HEK293 (cell line): ENCODE measurements at regions not wholly inside any gene's neighbourhood (a gene's known extent, or its start where the extent isn't known, plus 50 kb on each side); places are given as distances from the start of the nearest gene placed in this dataset.

Experiments used
- CTCF ChIA-PET: fragments of 350-600 bp; formaldehyde crosslinking; extraction: SDS; loops from one replicate; lab custom pipeline; 2021; ENCODE audit warnings: antibody characterized with exemption; lab: Yijun Ruan, JAX
- POLR2A ChIA-PET: fragments of 300-600 bp; formaldehyde crosslinking; extraction: SDS; loops from one replicate; lab custom pipeline; 2020; ENCODE audit warnings: antibody characterized with exemption, inconsistent platforms; lab: Yijun Ruan, JAX
- H3K27ac ChIP-seq: fragments of 200-500 bp; sonication (Bioruptor generic); 2 replicates; pipeline ENCODE4 v1.5.1; 2014; ENCODE audit warnings: low read depth, low read length, control low read depth, inconsistent platforms; ENCODE audit errors: extremely low read depth
- H3K36me3 ChIP-seq, 2 experiments: fragments of 200-500 bp in 1 of 2; sonication (Bioruptor generic) in 1 of 2; 1 replicate in 1 of 2; 2 replicates in 1 of 2; pipeline ENCODE4 v1.5.1; 2014 to 2017; ENCODE audit warnings: inconsistent platforms in 2 of 2, low read length in 2 of 2; ENCODE audit not compliant: control insufficient read depth in 2 of 2, insufficient read depth in 1 of 2
- H3K4me1 ChIP-seq: fragments of 200-500 bp; sonication (Bioruptor generic); 2 replicates; pipeline ENCODE4 v1.5.1; 2014; ENCODE audit warnings: mild to moderate bottlenecking, low read length, inconsistent platforms; ENCODE audit not compliant: control insufficient read depth, insufficient read depth
- H3K4me3 ChIP-seq: 2 replicates; pipeline ENCODE4 v1.5.1; 2011; ENCODE audit warnings: low read depth, mild to moderate bottlenecking, control low read depth, low read length, moderate library complexity
- H3K9me3 ChIP-seq: fragments of 200-500 bp; sonication (Bioruptor generic); 2 replicates; pipeline ENCODE4 v1.5.1; 2014; ENCODE audit warnings: low read depth, low read length, inconsistent platforms; ENCODE audit not compliant: control insufficient read depth, insufficient read depth
- AEBP2 ChIP-seq: fragments of 450-650 bp; formaldehyde crosslinking; IDR thresholded peaks from 2 replicates; pipeline ENCODE4 v1.5.1; 2016; ENCODE audit warnings: missing biosample characterization, missing genetic modification characterization, borderline replicate concordance
- EGR2 ChIP-seq: fragments of 450-650 bp; formaldehyde crosslinking; IDR thresholded peaks from 2 replicates; pipeline ENCODE4 v1.5.1; 2016; ENCODE audit warnings: low read depth, missing biosample characterization, missing genetic modification characterization
- ELK4 ChIP-seq: IDR thresholded peaks from 2 replicates; pipeline ENCODE4 v1.6.1; 2011; ENCODE audit warnings: mild to moderate bottlenecking, low read depth, low read length, borderline replicate concordance
- FEZF1 ChIP-seq: fragments of 450-650 bp; formaldehyde crosslinking; IDR thresholded peaks from 2 replicates; pipeline ENCODE4 v1.5.1; 2016; ENCODE audit warnings: missing biosample characterization, missing genetic modification characterization
- KLF1 ChIP-seq: fragments of 450-650 bp; formaldehyde crosslinking; IDR thresholded peaks from 2 replicates; pipeline ENCODE4 v1.5.1; 2016; ENCODE audit warnings: missing biosample characterization, missing genetic modification characterization
- MZF1 ChIP-seq: fragments of 450-650 bp; formaldehyde crosslinking; IDR thresholded peaks from 2 replicates; pipeline ENCODE4 v1.5.1; 2017; ENCODE audit warnings: missing biosample characterization, missing genetic modification characterization, borderline replicate concordance
- PRDM1 ChIP-seq: fragments of 450-650 bp; formaldehyde crosslinking; IDR thresholded peaks from 2 replicates; pipeline ENCODE4; 2016; ENCODE audit warnings: missing biosample characterization, missing genetic modification characterization
- ZBTB1 ChIP-seq: fragments of 450-650 bp; formaldehyde crosslinking; IDR thresholded peaks from 2 replicates; pipeline ENCODE4 v1.5.1; 2016; ENCODE audit warnings: missing biosample characterization, missing genetic modification characterization
- ZBTB11 ChIP-seq: fragments of 450-650 bp; formaldehyde crosslinking; conservative IDR thresholded peaks from 2 replicates; pipeline ENCODE4 v1.5.1; 2016; ENCODE audit warnings: low read depth, missing biosample characterization, missing genetic modification characterization
- ZBTB6 ChIP-seq: fragments of 450-650 bp; formaldehyde crosslinking; IDR thresholded peaks from 2 replicates; pipeline ENCODE4 v1.5.1; 2017; ENCODE audit warnings: missing biosample characterization, missing genetic modification characterization
- ZFP41 ChIP-seq: fragments of 450-650 bp; formaldehyde crosslinking; IDR thresholded peaks from 2 replicates; pipeline ENCODE4 v1.5.1; 2016; ENCODE audit warnings: missing biosample characterization, missing genetic modification characterization, borderline replicate concordance
- ZIC2 ChIP-seq: fragments of 450-650 bp; formaldehyde crosslinking; IDR thresholded peaks from 2 replicates; pipeline ENCODE4 v1.5.1; 2016; ENCODE audit warnings: missing biosample characterization, missing genetic modification characterization
- ZNF155 ChIP-seq: fragments of 450-650 bp; formaldehyde crosslinking; IDR thresholded peaks from 2 replicates; pipeline ENCODE4 v1.5.1; 2016; ENCODE audit warnings: missing biosample characterization, missing genetic modification characterization
- ZNF157 ChIP-seq: fragments of 450-650 bp; formaldehyde crosslinking; IDR thresholded peaks from 2 replicates; pipeline ENCODE4 v1.5.1; 2016; ENCODE audit warnings: missing biosample characterization, missing genetic modification characterization
- ZNF174 ChIP-seq: fragments of 450-650 bp; formaldehyde crosslinking; IDR thresholded peaks from 2 replicates; pipeline ENCODE4 v1.5.0; 2017; ENCODE audit warnings: missing biosample characterization, mild to moderate bottlenecking, missing genetic modification characterization
- ZNF211 ChIP-seq: fragments of 450-650 bp; formaldehyde crosslinking; IDR thresholded peaks from 2 replicates; pipeline ENCODE4 v1.5.1; 2016; ENCODE audit warnings: low read depth, missing biosample characterization, missing genetic modification characterization
- ZNF223 ChIP-seq: fragments of 450-650 bp; formaldehyde crosslinking; IDR thresholded peaks from 2 replicates; pipeline ENCODE4 v1.5.1; 2016; ENCODE audit warnings: missing biosample characterization, missing genetic modification characterization
- ZNF24 ChIP-seq: fragments of 450-650 bp; formaldehyde crosslinking; IDR thresholded peaks from 2 replicates; pipeline ENCODE4 v1.5.1; 2016; ENCODE audit warnings: missing biosample characterization, missing genetic modification characterization
- ZNF335 ChIP-seq: fragments of 450-650 bp; formaldehyde crosslinking; conservative IDR thresholded peaks from 2 replicates; pipeline ENCODE4 v1.5.1; 2016; ENCODE audit warnings: missing biosample characterization, missing genetic modification characterization
- ZNF518A ChIP-seq: fragments of 450-650 bp; formaldehyde crosslinking; conservative IDR thresholded peaks from 2 replicates; pipeline ENCODE4 v1.5.1; 2016; ENCODE audit warnings: low read depth, missing biosample characterization, missing genetic modification characterization
- ZNF530 ChIP-seq: fragments of 450-650 bp; formaldehyde crosslinking; IDR thresholded peaks from 2 replicates; pipeline ENCODE4 v1.5.1; 2016; ENCODE audit warnings: low read depth, missing biosample characterization, missing genetic modification characterization
- ZNF596 ChIP-seq: fragments of 450-650 bp; IDR thresholded peaks from 2 replicates; pipeline ENCODE4 v1.5.0; 2018; ENCODE audit warnings: missing biosample characterization, mild to moderate bottlenecking, missing genetic modification characterization, moderate library complexity
- ZNF747 ChIP-seq: fragments of 450-650 bp; formaldehyde crosslinking; IDR thresholded peaks from 2 replicates; pipeline ENCODE4 v1.5.1; 2016; ENCODE audit warnings: missing biosample characterization, missing genetic modification characterization
- ZNF830 ChIP-seq: fragments of 450-650 bp; IDR thresholded peaks from 2 replicates; pipeline ENCODE4 v1.5.0; 2018; ENCODE audit warnings: missing biosample characterization, missing genetic modification characterization, low read depth, mild to moderate bottlenecking, moderate library complexity

GRCh38 chr10:21280037-21280436, 245.4 kb downstream of the SKIDA1 start:
- Histone ChIP-seq H3K36me3 (no peaks in the 10 kb centered on the region), H3K4me3 (no peak overlapping the region)
- ChIA-PET CTCF (interaction anchor here (0.5 to 2.5 kb wide), 12 partner anchors 14 to 1868 kb away, joined by 3 to 16 read pairs (median 4); no protein-coding TSS in a partner anchor), POLR2A (interaction anchor here (0.6 to 1.2 kb wide), 2 partner anchors 70 to 107 kb away, joined by 3 read pairs; no protein-coding TSS in a partner anchor)
- TF ChIP-seq ZBTB6 (no peak), ZNF211 (no peak), ZNF747 (tag by site-specific recombination) (no peak), PRDM1 (no peak), ZNF24 (tag by site-specific recombination) (no peak), ZNF155 (tag by site-specific recombination) (no peak), AEBP2 (tag by site-specific recombination) (no peak), KLF1 (tag by site-specific recombination) (no peak), ELK4 (no peak), ZFP41 (tag by site-specific recombination) (no peak), ZNF174 (no peak), ZNF830 (no peak), ZIC2 (tag by site-specific recombination) (no peak), ZNF157 (no peak), MZF1 (tag by site-specific recombination) (no peak), ZBTB1 (tag by site-specific recombination) (no peak), ZNF518A (tag by site-specific recombination) (no peak)
- TF ChIP-seq, all 188 proteins: peak for 0
- H3K27ac ChIP-seq: no peak overlapping the region
- H3K9me3 ChIP-seq: no peaks in the 10 kb centered on the region
- H3K4me1 ChIP-seq: peaks cover 3% of the 10 kb centered on the region; the same call in 1 of the 2 replicates

GRCh38 chr10:21279217-21279575, 246.3 kb downstream of the SKIDA1 start:
- CTCF ChIA-PET: interaction anchor here (0.5 to 2.5 kb wide), 31 partner anchors 15 to 1792 kb away, joined by 3 to 16 read pairs (median 4); no protein-coding TSS in a partner anchor
- peaks cover 3% of the 10 kb centered on the region; the same call in 1 of the 2 replicates for H3K4me1 ChIP-seq
- H3K27ac ChIP-seq: no peak overlapping the region
- POLR2A ChIA-PET: interaction anchor here (0.6 to 1.3 kb wide), 6 partner anchors 71 to 1280 kb away, joined by 3 to 5 read pairs (median 3); no protein-coding TSS in a partner anchor
- no peak overlapping the region for H3K4me3 ChIP-seq
- no peaks in the 10 kb centered on the region for H3K36me3 ChIP-seq
- no peaks in the 10 kb centered on the region for H3K9me3 ChIP-seq
- no peak for TF ChIP-seq EGR2 (tag by site-specific recombination)
- TF ChIP-seq ZNF223: no peak
- TF ChIP-seq ZNF530 (tag by site-specific recombination): no peak
- no peak for TF ChIP-seq FEZF1
- no peak for TF ChIP-seq ZBTB11 (tag by site-specific recombination)
- TF ChIP-seq ZNF335 (tag by site-specific recombination): 0 out of 2 replicates have a peak, but pooled peaks have one; percentile 0
- no peak for TF ChIP-seq ZNF596 (tag by site-specific recombination)
